ENCODE measurements at regions not wholly inside any gene's neighbourhood (a gene's known extent, or its start where the extent isn't known, plus 50 kb on each side); places are given as distances from the start of the nearest gene placed in this dataset.
A peak's percentile ranks its signal among the peaks of the same experiment; 100 is the strongest.
"Not testable (repeated sequence)": the region's sequence is repeated elsewhere in the genome, so short reads cannot be mapped to it uniquely, and the experiment has no call there.

- DNase-seq (ENCODE audit: low read depth, low spot score) = no peak
- H3K4me3 ChIP-seq (ENCODE audit: low read length) = no peak overlapping the region
These were observed 215.4 kb downstream of the KCNE4 start for GRCh38 chr2:223267160-223267951.

GRCh38 chr2:223269386-223269785, 217.4 kb downstream of the KCNE4 start:
- no peak for DNase-seq (ENCODE audit: low read depth, low spot score)
- H3K4me3 ChIP-seq (ENCODE audit: low read length) = no peak overlapping the region

GRCh38 chr2:223270548-223270947, 218.6 kb downstream of the KCNE4 start:
- no peak for DNase-seq (ENCODE audit: low read depth, low spot score)
- H3K4me3 ChIP-seq (ENCODE audit: low read length) = no peak overlapping the region

- DNase-seq (ENCODE audit: low read depth, low spot score) = no peak
- no peak overlapping the region for H3K4me3 ChIP-seq (ENCODE audit: low read length)
These were observed 222.0 kb downstream of the KCNE4 start for GRCh38 chr2:223273995-223274394.

GRCh38 chr2:223282221-223282620, 230.2 kb downstream of the KCNE4 start:
- H3K4me3 ChIP-seq (ENCODE audit: low read length) = no peak overlapping the region
- no peak for DNase-seq (ENCODE audit: low read depth, low spot score)

GRCh38 chr2:223283329-223283728, 231.3 kb downstream of the KCNE4 start:
- no peak overlapping the region for H3K4me3 ChIP-seq (ENCODE audit: low read length)
- no peak for DNase-seq (ENCODE audit: low read depth, low spot score)

- no peak overlapping the region for H3K4me3 ChIP-seq (ENCODE audit: low read length)
- no peak for DNase-seq (ENCODE audit: low read depth, low spot score)
These were observed 231.8 kb downstream of the KCNE4 start for GRCh38 chr2:223283771-223284170.

- DNase-seq (ENCODE audit: low read depth, low spot score) = no peak
- no peak overlapping the region for H3K4me3 ChIP-seq (ENCODE audit: low read length)
These were observed 233.6 kb downstream of the KCNE4 start for GRCh38 chr2:223285370-223286265.

- DNase-seq (ENCODE audit: low read depth, low spot score) = no peak
- H3K4me3 ChIP-seq (ENCODE audit: low read length) = no peak overlapping the region
These were observed 242.8 kb downstream of the KCNE4 start for GRCh38 chr2:223294756-223295155.

- H3K4me3 ChIP-seq (ENCODE audit: low read length) = no peak overlapping the region
- no peak for DNase-seq (ENCODE audit: low read depth, low spot score)
These were observed 245.8 kb downstream of the KCNE4 start for GRCh38 chr2:223297788-223298187.

- DNase-seq (ENCODE audit: low read depth, low spot score); H3K4me3 ChIP-seq (ENCODE audit: low read length): not testable (repeated sequence)
These were observed 246.3 kb downstream of the KCNE4 start for GRCh38 chr2:223298329-223298728.

- DNase-seq (ENCODE audit: low read depth, low spot score) = no peak
- no peak overlapping the region for H3K4me3 ChIP-seq (ENCODE audit: low read length)
These were observed 248.3 kb downstream of the KCNE4 start for GRCh38 chr2:223300326-223300725.

- DNase-seq (ENCODE audit: low read depth, low spot score) = peak; percentile 48
- H3K4me3 ChIP-seq (ENCODE audit: low read length) = no peak overlapping the region
These were observed 254.4 kb downstream of the KCNE4 start for GRCh38 chr2:223306371-223306770.

GRCh38 chr2:223311889-223312680, 260.1 kb downstream of the KCNE4 start:
- no peak overlapping the region for H3K4me3 ChIP-seq (ENCODE audit: low read length)
- no peak for DNase-seq (ENCODE audit: low read depth, low spot score)

GRCh38 chr2:223313101-223313500, 261.1 kb downstream of the KCNE4 start:
- H3K4me3 ChIP-seq (ENCODE audit: low read length) = no peak overlapping the region
- DNase-seq (ENCODE audit: low read depth, low spot score) = no peak

- DNase-seq (ENCODE audit: low read depth, low spot score) = no peak
- no peak overlapping the region for H3K4me3 ChIP-seq (ENCODE audit: low read length)
These were observed 262.8 kb downstream of the KCNE4 start for GRCh38 chr2:223314811-223315210.

GRCh38 chr2:223315813-223316212, 263.8 kb downstream of the KCNE4 start:
- H3K4me3 ChIP-seq (ENCODE audit: low read length) = no peak overlapping the region
- DNase-seq (ENCODE audit: low read depth, low spot score) = no peak

GRCh38 chr2:223316342-223316741, 264.4 kb downstream of the KCNE4 start:
- H3K4me3 ChIP-seq (ENCODE audit: low read length) = no peak overlapping the region
- no peak for DNase-seq (ENCODE audit: low read depth, low spot score)

- DNase-seq (ENCODE audit: low read depth, low spot score) = no peak
- no peak overlapping the region for H3K4me3 ChIP-seq (ENCODE audit: low read length)
These were observed 267.6 kb downstream of the KCNE4 start for GRCh38 chr2:223319601-223320000.

GRCh38 chr2:223324402-223324801, 272.4 kb downstream of the KCNE4 start:
- no peak for DNase-seq (ENCODE audit: low read depth, low spot score)
- no peak overlapping the region for H3K4me3 ChIP-seq (ENCODE audit: low read length)

Measured in Jurkat, Clone E6-1 (cell line).